ENCODE measurements at regions not wholly inside any gene's neighbourhood (a gene's known extent, or its start where the extent isn't known, plus 50 kb on each side); places are given as distances from the start of the nearest gene placed in this dataset.

GRCh38 chr9:85863875-85864274 lies 77.1 kb upstream of the NAA35 start:
- no peak for TF ChIP-seq CTCF (IDR thresholded peaks at IDR 0.05; ENCODE audit: insufficient read depth, low read length)
- no peak for TF ChIP-seq REST (IDR thresholded peaks at IDR 0.05; ENCODE audit: insufficient replicate concordance, low read depth)
- no peak for TF ChIP-seq POLR2AphosphoS5 (IDR thresholded peaks at IDR 0.05; ENCODE audit: low read depth)
- TF ChIP-seq GABPA (IDR thresholded peaks at IDR 0.05; ENCODE audit: low read depth) = no peak

All from HL-60 (cell line).